NCI-H2029 (cell line): ENCODE measurements at regions not wholly inside any gene's neighbourhood (a gene's known extent, or its start where the extent isn't known, plus 50 kb on each side); places are given as distances from the start of the nearest gene placed in this dataset.
"Not testable (repeated sequence)": the region's sequence is repeated elsewhere in the genome, so short reads cannot be mapped to it uniquely, and the experiment has no call there.

Source experiments
- DNase-seq: peaks from one replicate; lab custom pipeline; 2025; lab: John Stamatoyannopoulos, UW

DNA sequence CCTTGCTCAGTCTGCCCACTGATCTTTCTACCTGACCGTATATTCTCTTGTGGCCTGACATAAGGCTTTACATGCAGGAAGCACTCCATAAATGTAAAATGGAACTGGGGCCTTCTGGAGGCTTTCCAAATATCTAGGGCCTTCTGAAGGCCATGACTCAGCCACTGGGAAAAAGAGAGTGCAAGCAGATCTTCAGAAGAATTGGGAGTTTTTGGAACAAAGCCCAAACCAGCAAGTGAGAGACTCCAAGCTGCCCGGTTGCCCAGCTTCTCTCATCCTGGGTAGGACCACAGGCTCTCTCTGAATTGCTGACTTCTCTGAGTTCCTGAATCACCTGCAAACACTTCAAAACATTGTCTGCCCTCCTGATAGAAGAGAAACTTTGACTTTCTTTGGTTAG, 107.9 kb upstream of the BMAL1 start:
- DNase-seq = peak; percentile 37

DNA sequence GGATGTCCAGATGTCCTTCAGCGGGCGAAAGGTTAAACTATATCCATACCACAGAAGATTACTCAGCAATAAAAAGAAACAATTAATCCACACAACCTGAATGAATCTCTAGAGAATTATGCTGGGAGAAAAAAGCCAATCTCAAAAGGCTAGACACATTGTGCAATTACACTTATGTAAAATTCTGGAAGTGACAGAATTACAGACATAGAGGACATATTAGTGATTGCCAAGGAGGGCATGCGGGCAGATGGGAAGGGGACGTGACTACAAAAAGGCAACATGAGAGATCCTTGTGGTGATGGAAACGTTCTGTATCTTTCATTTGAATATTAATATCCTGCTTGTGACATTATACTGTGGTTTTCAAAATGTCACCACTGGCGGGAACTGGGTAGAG, 103.5 kb upstream of the BMAL1 start:
- no peak for DNase-seq

DNA sequence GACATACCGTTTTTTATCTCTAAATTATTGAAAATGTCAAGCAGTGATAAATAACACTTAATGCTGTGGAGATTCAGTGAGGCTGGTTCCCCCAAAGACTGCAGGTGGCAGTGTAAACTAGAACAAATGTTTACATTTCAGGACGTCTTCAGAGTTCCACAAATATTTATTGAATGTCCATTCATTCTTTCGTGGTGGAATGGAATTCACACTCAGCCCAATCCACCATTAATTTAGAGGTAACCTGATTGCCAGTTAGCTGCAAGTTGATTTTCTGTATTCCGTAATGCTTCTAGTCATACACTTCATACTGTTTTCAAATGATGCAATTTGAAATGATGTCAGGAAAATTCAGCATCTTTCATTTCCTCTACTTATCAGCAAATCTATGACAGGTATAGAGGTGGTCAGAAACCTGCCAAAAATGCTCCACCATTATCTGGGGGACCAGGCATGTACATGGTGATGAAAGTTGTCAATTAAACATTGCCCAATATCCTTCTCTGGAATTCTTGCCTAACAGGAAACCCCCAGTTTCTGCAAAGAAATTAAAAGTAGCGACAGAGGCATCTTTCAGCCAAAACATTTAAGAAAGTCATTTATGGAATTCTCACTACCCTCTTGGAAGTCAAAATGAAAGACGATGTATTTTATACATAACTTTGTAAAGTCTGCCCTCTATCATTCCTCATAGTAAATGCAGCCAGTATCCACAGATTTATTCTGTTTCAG, 94.3 kb upstream of the BMAL1 start:
- DNase-seq = peak; percentile 23

DNA sequence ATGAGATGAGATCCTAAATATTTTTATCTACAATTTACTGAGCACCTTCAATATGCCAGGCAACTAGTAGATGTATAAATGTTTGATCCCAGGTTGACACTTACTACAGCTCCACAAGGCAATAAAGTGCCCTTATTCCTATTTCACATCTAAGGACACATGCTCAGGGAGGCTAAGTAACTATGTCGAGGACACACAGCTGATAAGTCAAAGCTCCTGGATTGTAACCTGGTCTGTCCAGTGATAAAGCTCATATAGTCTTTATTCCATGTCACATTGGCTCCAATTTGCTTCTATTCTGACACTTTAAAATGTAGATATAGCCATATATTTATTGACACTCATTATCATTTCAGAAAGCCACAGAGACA, 93.8 kb upstream of the BMAL1 start:
- DNase-seq = no peak

DNA sequence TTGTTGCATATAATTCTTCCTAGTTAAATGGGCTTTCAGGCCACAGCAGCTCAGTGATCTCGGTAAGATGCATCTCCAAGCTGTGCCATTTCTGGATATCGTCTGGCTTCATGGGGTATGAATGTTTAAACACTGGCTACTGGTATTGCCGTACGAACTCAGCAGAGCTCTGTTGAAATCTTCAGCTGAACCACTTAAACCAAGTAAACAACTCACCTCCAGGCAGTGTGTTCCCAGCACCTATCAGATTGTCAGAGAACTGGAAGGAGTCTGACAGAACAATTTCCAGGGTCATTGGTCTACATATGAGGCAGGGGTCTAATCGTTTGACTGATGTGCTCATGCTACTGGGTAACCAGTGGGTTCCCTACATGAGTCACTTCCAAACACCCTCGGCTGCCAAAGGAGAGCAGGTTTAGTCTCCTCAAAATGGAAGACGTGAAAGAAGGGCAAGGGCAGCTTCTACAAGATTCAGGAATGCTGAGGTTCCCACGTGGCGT, 93.2 kb upstream of the BMAL1 start:
- no peak for DNase-seq

DNA sequence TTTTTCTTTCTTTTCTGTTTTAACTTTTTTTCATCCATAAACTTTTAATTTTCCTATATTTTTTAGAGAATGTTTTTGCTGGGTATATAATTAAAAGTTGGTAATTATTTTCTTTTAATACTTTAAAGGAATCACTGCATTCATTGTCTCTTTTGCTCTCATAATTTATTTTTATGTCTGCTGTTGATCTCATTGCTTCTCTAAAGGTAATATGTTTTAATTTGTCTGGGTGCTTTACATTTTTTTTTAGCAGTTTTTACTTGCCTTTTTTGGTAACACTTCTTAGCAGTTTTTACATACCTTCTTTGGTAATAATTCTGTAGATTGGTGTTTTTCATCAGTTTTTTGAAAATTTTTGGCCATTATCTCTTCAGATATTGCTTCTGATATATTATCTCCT, 89.4 kb upstream of the BMAL1 start:
- no peak for DNase-seq

GRCh38 chr11:13189561-13190426, 87.8 kb upstream of the BMAL1 start:
- DNase-seq = no peak

DNA sequence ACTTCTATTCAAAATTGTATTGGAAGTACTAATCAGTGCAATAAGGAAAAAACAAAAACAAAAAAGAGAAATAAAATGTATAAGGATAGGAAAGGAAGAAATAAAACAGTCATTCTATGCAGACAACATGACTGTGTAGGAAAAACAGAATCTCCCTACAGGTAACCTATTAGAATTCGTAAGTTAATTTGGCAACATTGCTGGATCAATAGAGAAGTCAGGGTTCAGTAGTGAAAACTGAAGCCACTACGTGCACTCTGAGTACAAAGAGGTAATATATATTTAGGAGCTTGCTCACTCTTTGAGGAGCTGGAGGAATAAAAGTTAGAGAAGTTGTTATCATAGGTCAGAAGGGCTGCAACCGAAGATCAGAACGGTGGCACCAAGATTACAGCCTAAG, 84.0 kb upstream of the BMAL1 start:
- no peak for DNase-seq

GRCh38 chr11:13197374-13197773, 80.2 kb upstream of the BMAL1 start:
- not testable (repeated sequence) for DNase-seq

DNA sequence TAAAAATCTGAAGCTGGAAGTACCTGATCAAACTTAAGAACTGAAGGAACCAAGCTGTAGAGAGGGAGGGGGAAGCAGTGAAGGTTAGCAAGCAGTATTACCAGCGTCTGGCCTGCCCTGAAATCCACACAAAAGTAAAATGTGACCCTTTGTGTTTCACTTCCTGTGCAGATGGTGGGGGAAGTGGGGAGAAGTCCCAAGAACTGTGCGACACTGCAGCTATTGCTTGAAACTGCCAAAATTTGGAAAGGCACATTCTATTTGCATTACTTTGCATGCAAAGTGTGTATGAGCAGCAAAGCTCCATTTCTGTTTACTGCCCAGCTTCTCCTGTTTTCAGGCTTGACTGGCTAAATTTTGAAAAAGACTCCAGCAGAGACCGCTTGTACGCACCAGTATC, 72.1 kb upstream of the BMAL1 start:
- DNase-seq = no peak

- no peak for DNase-seq
Measured at GRCh38 chr11:13206086-13206640, 71.4 kb upstream of the BMAL1 start.

- no peak for DNase-seq
Measured at GRCh38 chr11:13207270-13207664, 70.3 kb upstream of the BMAL1 start.

DNA sequence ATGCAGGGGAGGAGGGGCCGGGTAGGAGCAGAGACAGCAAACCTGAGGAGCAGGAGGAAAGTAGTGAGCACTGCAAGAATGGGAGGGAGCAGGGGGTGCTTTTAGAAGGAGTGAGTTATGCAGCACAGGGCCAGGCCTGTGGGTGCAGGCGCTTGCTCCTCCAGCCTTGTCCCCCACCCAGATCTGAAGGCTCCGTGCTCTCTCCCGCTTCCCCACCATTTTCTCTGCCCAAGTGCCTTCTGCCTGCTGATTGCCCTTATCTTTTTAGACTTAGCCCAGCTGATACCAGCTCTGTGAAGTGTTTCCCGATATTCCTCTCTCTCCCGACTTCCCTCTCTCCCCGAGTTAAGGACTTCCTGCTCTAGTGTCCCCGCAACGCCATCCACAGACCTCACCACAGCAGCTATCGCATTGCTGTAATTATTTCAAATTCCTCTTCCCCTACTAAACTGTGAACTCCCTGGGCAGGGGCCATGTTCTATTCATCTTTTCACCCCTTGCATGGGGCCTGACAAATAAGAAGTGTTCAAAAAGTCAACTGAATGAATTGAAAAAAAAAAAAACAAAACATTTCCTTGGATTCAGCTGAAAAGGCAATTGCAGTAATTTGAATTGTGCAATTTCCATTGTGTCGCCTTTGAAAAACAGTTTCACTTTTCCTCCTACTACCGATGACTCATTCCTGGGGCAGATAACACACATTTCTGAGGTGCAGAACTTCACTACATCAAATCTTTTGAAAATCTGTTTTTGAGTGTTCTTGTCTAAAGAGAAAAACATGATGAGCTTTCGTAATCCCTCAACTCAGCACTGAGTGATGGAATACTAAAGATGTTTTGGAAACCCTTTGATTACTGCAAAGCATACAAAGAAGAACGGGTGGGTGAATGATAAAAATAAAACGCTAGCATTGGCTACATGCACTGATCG, 69.7 kb upstream of the BMAL1 start:
- DNase-seq = peak; percentile 43

DNA sequence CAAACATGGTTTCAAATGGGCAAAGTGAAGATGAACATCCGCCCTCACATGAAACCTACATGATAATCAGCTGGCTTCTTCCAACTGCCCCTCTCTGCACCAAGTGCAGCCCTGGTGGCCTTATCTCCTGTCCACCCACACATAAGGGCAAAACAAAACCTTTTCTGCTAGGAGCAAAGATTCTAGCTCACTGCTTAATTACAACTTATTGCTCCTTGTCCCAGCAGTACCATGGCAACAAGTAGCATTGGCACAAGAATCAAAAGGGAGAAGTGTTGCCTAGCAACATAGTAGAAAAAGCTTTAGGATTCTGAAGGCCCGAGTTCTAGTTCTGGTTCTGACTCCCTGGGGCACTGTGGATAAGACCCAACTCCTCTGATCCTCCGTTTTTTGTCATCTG, 68.7 kb upstream of the BMAL1 start:
- no peak for DNase-seq

GRCh38 chr11:13209379-13209778, 68.2 kb upstream of the BMAL1 start:
- DNase-seq = no peak

GRCh38 chr11:13210424-13210823, 67.2 kb upstream of the BMAL1 start:
- peak; percentile 47 for DNase-seq

- DNase-seq = no peak
Measured at GRCh38 chr11:13214276-13214675, 63.3 kb upstream of the BMAL1 start.

GRCh38 chr11:13215149-13215548, 62.4 kb upstream of the BMAL1 start:
- no peak for DNase-seq

DNA sequence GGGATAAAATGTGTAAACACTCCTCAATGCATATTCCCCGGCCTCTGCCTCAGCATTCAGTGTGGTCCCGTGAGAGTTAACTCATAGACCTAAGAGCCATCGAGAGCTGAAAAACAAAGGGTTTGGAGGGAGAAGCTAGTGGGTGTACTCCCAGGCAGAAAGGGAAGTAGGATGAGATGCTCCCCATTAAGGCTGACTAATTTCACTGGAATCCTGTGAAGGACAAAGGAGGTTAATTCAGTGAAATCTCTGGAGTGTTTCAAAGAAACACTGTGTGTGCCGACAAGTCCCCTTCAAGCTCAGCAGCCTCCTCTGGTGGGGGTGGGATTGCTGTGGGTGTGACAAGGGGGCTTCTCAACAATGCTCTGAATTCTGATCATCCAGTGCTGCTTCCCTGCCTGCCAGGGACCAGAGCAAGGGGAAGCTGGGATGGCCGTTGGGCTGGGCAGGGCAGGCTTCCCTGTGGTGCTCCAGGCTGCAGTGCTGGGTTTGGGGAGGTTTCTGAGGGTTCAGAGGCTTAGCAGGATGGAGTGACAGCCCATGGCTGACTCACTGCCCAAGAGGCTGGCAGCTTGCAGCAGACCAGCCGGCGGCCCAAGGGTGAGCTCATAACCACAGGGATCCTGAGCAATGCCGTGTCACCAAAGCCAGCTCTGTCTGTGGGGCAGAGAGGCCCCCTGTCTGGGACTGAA, 61.4 kb upstream of the BMAL1 start:
- no peak for DNase-seq

DNA sequence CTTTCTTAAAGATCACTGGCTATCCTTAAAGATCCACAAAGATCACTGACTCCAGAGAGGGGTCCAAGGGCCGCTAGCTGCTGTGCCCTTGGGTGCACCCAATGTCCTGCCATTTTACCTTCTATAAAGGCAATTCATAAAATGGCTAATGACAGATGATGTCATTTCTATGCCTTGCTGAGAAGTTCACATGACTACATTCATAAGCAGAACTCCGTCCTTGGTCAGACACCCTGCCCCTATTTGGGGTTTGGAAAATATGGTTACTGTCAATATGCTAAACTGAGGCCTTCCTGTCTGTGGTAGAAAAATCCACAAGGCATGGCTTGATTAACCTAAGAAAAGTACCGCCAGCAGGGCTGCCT, 60.9 kb upstream of the BMAL1 start:
- no peak for DNase-seq

- DNase-seq = not testable (repeated sequence)
Measured at GRCh38 chr11:13218685-13219084, 58.9 kb upstream of the BMAL1 start.
